ENCODE measurements at regions not wholly inside any gene's neighbourhood (a gene's known extent, or its start where the extent isn't known, plus 50 kb on each side); places are given as distances from the start of the nearest gene placed in this dataset.

GRCh38 chr6:6861995-6862394, 245.8 kb upstream of the RREB1 start:
- Mint-ChIP-seq H3K4me3 (no peak overlapping the region), H3K9me3 (peaks cover 9% of the 10 kb centered on the region), H3K36me3 (no peaks in the 10 kb centered on the region), H3K27ac (no peak overlapping the region), H3K4me1 (peaks cover 7% of the 10 kb centered on the region), H3K27me3 (ENCODE audit: insufficient read depth, low read depth) (peaks cover 3% of the 10 kb centered on the region)
- Histone ChIP-seq H3K9me3 (ENCODE audit: low read depth) (no peaks in the 10 kb centered on the region), H3K4me2 (no peak overlapping the region), H3K4me1 (no peaks in the 10 kb centered on the region), H4K20me1 (ENCODE audit: low read depth) (no peaks in the 10 kb centered on the region), H3K4me3 (no peak overlapping the region), H3K9ac (no peak overlapping the region), H2AFZ (replicated peaks) (no peak overlapping the region), H3F3A (ENCODE audit: low read depth) (no peaks in the 10 kb centered on the region), H3K27ac (no peak overlapping the region), H3K36me3 (no peaks in the 10 kb centered on the region), H3K27me3 (no peaks in the 10 kb centered on the region), H3K79me2 (ENCODE audit: low read depth) (no peaks in the 10 kb centered on the region)
- DNase-seq (ENCODE audit: low spot score), result no peak
- TF ChIP-seq EZH2phosphoT487 (IDR thresholded peaks at IDR 0.05), result no peak
- TF ChIP-seq, protein P1, sequence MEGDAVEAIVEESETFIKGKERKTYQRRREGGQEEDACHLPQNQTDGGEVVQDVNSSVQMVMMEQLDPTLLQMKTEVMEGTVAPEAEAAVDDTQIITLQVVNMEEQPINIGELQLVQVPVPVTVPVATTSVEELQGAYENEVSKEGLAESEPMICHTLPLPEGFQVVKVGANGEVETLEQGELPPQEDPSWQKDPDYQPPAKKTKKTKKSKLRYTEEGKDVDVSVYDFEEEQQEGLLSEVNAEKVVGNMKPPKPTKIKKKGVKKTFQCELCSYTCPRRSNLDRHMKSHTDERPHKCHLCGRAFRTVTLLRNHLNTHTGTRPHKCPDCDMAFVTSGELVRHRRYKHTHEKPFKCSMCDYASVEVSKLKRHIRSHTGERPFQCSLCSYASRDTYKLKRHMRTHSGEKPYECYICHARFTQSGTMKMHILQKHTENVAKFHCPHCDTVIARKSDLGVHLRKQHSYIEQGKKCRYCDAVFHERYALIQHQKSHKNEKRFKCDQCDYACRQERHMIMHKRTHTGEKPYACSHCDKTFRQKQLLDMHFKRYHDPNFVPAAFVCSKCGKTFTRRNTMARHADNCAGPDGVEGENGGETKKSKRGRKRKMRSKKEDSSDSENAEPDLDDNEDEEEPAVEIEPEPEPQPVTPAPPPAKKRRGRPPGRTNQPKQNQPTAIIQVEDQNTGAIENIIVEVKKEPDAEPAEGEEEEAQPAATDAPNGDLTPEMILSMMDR (IDR thresholded peaks at IDR 0.05), result no peak
- no peak for TF ChIP-seq EZH2 (IDR thresholded peaks at IDR 0.05)

- H3K9me3 ChIP-seq (ENCODE audit: low read depth), result no peaks in the 10 kb centered on the region
- no peaks in the 10 kb centered on the region for H3K4me1 ChIP-seq
- no peak for TF ChIP-seq EZH2 (IDR thresholded peaks at IDR 0.05)
- TF ChIP-seq EZH2phosphoT487 (IDR thresholded peaks at IDR 0.05), result no peak
- TF ChIP-seq, protein P1 (IDR thresholded peaks at IDR 0.05), result no peak
- H3K27me3 Mint-ChIP-seq (ENCODE audit: insufficient read depth, low read depth), result peaks cover 3% of the 10 kb centered on the region
- H3K4me2 ChIP-seq, result no peak overlapping the region
- H3K79me2 ChIP-seq (ENCODE audit: low read depth), result no peaks in the 10 kb centered on the region
- no peaks in the 10 kb centered on the region for H3F3A ChIP-seq (ENCODE audit: low read depth)
- no peaks in the 10 kb centered on the region for H4K20me1 ChIP-seq (ENCODE audit: low read depth)
- H3K4me3 ChIP-seq, result no peak overlapping the region
- no peak overlapping the region for H3K9ac ChIP-seq
- peaks cover 9% of the 10 kb centered on the region for H3K9me3 Mint-ChIP-seq
- H3K27ac ChIP-seq, result no peak overlapping the region
- H2AFZ ChIP-seq (replicated peaks), result no peak overlapping the region
- H3K4me3 Mint-ChIP-seq, result no peak overlapping the region
- no peak for DNase-seq (ENCODE audit: low spot score)
- H3K27me3 ChIP-seq, result no peaks in the 10 kb centered on the region
- no peak overlapping the region for H3K27ac Mint-ChIP-seq
- no peaks in the 10 kb centered on the region for H3K36me3 ChIP-seq
- H3K36me3 Mint-ChIP-seq, result no peaks in the 10 kb centered on the region
- no peaks in the 10 kb centered on the region for H3K4me1 Mint-ChIP-seq
These were observed 243.7 kb upstream of the RREB1 start for GRCh38 chr6:6863970-6864639.

GRCh38 chr6:6865611-6866010, 242.2 kb upstream of the RREB1 start:
- peaks cover 3% of the 10 kb centered on the region for H3K27me3 Mint-ChIP-seq (ENCODE audit: insufficient read depth, low read depth)
- Histone ChIP-seq H2AFZ (replicated peaks) (no peak overlapping the region), H3K9me3 (ENCODE audit: low read depth) (no peaks in the 10 kb centered on the region), H3K27me3 (no peaks in the 10 kb centered on the region), H3F3A (ENCODE audit: low read depth) (no peaks in the 10 kb centered on the region), H3K27ac (no peak overlapping the region), H3K79me2 (ENCODE audit: low read depth) (no peaks in the 10 kb centered on the region), H4K20me1 (ENCODE audit: low read depth) (no peaks in the 10 kb centered on the region), H3K4me2 (no peak overlapping the region), H3K4me3 (no peak overlapping the region), H3K36me3 (no peaks in the 10 kb centered on the region), H3K9ac (no peak overlapping the region), H3K4me1 (no peaks in the 10 kb centered on the region)
- no peak for DNase-seq (ENCODE audit: low spot score)
- no peak overlapping the region for H3K4me3 Mint-ChIP-seq
- H3K27ac Mint-ChIP-seq, result no peak overlapping the region
- no peak for TF ChIP-seq EZH2 (IDR thresholded peaks at IDR 0.05)
- no peak for TF ChIP-seq EZH2phosphoT487 (IDR thresholded peaks at IDR 0.05)
- TF ChIP-seq, protein P1 (IDR thresholded peaks at IDR 0.05), result no peak
- peaks cover 9% of the 10 kb centered on the region for H3K9me3 Mint-ChIP-seq
- H3K4me1 Mint-ChIP-seq, result no peaks in the 10 kb centered on the region
- H3K36me3 Mint-ChIP-seq, result no peaks in the 10 kb centered on the region

Data from neural progenitor cell (in vitro differentiated cells).